HG03064 (cell line): ENCODE measurements at regions not wholly inside any gene's neighbourhood (a gene's known extent, or its start where the extent isn't known, plus 50 kb on each side); places are given as distances from the start of the nearest gene placed in this dataset.
"Not testable (repeated sequence)": the region's sequence is repeated elsewhere in the genome, so short reads cannot be mapped to it uniquely, and the experiment has no call there.

Experiments
- ATAC-seq: cut with Tn5 transposase; IDR thresholded peaks from one replicate; pipeline ENCODE4 v1.9.1; 2021; ENCODE audit warnings: low read depth; ENCODE audit not compliant: unreplicated experiment

DNA sequence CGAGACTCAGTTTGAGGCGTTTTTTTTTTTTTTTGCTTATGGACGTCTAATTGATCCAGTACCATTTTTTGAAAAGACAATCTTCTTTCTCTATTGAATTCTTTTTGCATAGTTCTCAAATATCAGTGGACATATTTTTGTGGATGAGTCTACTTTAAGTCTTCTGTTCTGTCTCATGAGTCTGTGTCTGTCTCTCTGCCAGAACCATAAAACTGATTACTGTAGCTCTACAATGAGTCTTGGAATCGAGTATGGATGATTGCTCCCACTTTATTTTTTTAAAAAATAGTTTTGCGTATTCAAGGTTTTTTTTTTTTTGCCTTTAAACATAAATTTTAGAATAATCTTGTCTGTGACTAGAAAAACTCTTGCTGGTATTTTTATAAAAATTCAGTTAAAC, 323.5 kb downstream of the ZNF326 start:
- ATAC-seq, result no peak

DNA sequence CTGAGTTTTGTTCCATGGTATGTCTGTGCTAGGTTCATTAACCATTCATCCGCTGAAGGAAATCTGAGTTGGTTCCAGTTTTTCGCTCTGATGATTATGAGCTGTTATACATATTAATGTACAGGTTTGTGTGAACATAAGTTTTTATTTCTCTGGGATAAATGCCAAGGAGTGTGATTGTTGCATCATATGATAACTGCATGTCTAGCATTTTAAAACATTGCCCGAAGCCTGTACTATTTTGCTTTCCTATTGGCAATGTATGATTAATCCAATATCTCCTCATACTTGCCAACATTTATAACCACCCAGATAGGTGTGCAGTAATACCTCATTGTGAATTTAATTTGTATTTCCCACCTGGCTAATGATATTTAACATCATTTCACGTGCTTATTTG, 322.7 kb downstream of the ZNF326 start:
- no peak for ATAC-seq

DNA sequence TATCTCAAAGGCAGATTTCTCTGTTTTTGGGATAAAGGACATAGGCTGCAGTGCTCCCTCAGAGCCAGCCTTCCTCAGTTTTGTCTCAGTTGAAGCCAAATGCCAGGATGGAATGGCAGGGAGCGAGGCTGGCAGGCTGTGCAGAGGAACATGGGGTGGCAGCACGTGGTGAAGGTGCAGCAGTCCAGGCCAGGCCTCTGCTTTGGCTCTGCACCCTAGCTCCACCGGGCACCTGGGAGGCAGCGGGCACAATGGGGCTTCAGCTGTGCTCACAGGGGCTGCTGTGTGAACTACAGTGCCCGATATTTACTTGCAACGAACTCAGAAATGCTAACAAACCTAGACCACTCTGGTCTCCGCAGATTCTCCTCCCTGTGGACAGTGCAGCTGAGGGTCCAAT, 319.6 kb downstream of the ZNF326 start:
- ATAC-seq, result no peak

DNA sequence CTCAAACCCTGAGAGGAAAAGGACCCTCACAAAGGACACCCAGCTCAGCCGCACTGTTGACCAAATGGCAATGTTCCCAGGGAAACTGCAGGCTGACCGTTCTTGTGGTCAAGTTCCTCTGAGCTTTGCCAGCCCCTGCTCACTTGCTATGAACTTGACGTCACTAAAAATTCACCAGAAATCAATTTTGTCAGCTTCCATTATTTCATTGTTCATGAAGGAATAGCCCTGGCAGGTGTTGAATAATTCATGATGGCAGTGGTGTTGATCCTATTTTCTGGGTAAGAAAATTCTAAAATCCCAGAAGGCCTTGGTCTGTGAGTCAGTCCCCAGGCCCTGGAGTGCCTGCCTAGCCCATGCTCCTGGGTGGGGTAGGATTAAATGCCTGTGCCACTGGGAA, 318.9 kb downstream of the ZNF326 start:
- ATAC-seq, result no peak

DNA sequence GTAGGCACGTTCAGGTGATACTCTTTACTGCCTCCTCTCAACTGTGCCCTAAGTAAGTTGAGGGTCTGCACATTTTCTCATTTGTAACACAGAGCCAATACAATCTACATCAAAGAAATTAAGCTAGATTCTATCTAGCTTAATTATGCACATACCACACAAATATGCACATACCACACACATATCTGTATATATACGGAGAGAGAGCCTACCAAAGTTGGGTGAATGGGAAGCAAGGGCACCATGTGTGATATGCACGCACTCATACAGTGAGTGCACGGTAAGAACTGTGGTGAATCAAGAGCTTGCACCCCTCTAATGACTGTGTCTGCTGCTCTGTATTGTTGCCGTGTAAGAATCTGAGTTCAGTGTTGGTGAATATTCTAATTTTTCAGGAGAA, 314.9 kb downstream of the ZNF326 start:
- ATAC-seq, result no peak

DNA sequence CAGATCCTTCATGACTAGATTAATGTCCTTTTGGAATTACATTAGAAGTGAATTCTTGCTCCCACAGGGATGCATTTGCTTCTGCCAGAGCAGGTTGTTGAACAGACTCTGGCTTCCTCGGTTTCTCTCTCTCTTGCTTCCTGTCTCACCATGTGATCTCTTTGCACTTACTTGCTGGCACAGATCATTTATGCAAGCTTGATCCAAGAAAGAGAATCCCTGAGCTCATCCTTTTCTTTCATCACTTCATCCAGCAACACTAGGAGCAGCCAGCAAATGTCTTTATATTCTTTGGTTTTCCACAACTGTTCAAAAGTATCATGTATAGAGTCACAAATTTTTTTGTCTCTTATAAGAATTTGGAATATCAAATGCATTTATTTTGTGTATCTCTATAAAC, 313.5 kb downstream of the ZNF326 start:
- ATAC-seq, result no peak

DNA sequence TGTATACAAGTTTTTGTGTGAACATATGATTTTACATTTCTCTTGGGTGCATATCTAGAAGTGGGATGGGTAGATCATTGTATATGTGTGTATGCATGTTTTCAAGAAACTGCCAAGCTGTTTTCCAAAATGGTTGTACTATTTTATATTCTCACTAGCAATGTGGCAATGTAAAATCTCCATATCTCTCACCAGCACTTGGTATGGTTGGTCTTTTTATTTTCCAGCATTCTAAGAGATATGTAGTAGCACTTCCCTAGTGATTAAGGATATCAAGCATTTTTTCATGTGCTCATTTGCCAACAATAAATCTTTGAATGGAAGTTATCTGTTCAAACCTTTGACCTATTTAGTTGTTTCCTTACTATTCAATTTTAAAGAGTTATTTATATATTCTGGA, 310.7 kb downstream of the ZNF326 start:
- ATAC-seq, result no peak

DNA sequence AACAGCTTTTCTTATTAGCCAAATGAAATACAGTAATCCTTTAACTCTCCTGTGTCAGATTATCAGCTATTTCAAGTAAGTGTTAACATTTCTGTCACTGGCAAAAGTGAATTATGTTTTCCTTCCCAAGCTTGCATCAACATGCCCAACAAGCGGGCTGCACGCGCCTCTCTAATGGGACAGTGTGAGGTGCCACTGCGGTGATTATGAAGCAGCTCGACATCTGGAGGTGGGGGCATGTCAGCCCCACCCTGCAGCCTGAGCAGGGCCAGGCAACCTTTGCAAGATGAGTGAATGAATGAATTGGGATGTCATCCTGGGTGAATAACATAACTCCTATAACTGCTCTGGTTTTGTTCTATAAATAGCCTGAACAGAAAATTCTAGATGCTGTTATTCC, 301.4 kb downstream of the ZNF326 start:
- no peak for ATAC-seq

DNA sequence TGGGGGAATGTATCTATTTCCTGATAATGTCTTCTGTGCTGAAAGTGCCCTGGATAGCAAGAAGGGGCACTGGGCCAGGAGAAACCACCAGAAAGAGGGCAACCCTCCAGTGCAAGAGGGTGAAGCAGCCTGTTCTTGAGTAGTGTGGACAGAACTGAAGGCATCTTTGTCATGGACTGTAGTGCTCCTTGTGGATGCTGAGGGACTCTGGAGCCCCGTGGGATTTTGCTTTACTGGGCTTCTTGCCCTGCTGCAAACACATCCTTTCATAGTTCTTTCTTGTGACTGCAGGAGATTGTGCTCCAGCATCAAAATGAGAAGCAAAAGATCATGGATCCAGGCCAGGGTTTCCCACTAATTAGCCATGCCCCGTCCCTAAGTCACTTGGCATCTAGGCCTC, 300.6 kb downstream of the ZNF326 start:
- no peak for ATAC-seq

DNA sequence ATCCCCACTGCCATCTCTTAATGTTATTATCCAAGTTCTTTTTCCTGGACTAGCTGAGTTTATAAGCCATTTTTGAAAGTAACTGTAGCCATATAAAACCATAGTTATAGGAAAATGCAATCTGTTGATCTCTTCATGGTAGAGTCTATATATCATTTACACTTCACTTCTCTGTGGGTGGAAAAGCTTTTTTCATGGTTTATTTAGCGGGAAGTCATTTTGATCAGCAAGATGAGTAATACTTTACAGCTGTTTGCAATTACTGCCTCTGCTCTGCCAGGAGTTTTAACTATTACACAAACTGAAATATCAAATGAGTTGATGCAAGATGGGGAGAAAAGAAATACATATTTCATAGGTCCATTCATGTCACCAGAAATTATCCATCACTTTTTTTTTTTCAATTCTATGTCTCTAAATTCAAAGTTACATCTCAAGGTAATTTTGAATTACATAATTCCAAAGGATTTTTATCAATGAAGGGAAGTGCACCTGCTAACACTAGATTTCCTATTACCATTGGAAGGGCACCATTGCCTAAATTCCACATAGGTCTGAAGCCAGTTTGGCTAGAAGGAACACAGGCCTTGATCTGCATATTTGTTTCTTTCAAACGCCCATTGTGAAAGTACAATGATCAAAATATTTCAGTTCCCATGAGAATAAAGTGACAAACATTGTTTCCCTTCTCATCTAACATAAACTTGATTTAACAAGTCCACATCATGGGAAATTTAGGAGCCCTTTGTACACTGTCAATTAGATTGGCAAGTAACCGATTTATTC, 296.7 kb downstream of the ZNF326 start:
- no peak for ATAC-seq

DNA sequence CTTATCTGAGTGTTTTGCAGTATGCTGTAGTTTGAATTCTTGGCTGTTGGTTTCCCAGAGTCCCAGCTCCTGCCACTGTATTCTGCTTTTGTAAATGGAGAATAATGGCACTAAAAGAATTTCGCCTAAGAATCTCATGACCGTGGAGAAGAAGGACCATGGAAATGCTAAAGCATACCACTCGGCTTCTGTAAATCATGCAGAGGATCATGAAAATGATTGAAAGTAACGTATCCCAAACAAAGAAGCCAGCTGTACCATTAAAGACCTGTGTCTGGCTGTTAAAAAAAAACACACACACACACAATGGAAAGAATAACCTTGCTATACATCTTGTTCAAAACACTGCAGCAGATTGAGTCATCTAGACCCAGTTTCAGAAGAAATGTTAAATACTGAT, 287.9 kb downstream of the ZNF326 start:
- ATAC-seq, result no peak

DNA sequence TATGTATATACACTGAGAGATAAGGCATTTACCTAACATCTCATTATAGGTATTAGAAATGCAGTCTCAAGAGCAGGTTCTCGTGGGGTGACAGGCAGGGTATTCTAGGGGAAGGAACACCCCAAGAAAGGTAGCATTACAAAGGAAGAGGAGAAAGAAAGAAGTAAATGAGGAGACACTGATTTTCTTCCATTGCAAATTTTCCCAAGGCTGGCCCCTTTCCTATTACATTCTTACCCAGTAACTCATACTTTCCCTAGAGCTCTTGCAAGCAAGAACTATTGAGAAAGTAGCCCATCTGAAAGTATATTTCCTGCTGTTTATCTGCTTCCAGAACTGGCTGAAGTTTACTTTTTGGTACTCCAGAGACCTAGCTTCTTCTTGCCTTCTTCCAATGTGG, 287.0 kb downstream of the ZNF326 start:
- ATAC-seq, result not testable (repeated sequence)

DNA sequence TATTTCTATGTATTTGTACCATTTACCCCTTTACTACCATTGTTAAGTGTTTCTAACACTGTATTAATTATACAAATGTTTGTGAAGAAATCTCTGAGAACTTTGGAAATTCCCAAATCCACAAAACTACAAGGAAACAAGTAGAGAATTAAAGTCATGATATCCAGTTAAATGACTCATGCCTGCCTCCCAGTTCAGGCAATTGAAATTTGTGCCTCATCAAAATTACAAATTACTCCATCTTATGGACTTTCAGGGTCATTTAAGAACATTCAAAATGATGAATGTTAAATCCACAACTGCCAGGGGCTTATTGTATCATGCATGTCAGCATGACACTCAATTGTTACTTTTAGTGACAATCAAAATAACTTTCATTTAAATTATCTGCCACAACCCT, 282.4 kb downstream of the ZNF326 start:
- no peak for ATAC-seq

DNA sequence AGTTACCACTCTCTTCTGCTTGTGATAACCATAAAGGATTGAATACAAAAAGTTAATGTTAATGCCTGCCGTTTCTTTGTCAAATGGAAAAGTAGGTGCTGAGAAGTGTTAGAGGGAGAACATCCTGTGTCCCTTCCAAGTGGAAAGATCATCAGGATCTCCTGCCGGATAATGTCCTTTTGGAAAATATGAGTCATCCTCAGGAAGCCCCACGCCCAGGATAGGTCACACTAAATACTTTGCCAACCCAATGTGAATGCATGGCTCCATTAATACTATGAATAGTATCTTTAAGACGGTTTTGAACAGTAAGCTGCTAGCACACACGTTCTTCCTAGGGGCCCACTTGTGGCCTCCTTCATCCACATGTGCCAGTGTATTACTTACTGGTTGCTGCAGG, 279.5 kb downstream of the ZNF326 start:
- no peak for ATAC-seq

DNA sequence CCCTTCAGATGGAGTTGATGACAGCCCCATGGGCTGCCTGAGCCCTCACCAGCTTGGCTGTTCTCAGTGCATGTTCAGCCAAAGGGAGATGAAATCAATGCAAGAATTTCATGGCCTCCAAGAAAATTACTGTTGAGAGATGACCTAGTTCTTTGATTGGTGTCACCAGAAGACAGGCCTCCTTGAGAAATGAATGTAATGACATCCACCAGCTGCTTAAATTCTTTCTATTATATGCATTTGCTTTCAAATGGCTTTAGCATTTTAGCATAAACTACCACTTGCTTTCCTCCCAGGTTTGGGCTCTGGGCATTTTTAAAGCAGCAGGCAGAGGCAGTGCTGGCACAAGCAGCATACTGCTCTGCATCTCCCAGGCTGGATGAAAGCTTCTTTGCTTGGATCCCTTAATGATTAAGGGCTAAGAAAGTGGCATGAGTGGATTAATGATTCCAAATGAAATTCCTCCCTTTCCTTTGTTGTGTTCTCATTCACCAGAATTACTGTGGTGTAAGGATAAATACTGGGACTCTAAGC, 278.4 kb downstream of the ZNF326 start:
- ATAC-seq, result no peak

DNA sequence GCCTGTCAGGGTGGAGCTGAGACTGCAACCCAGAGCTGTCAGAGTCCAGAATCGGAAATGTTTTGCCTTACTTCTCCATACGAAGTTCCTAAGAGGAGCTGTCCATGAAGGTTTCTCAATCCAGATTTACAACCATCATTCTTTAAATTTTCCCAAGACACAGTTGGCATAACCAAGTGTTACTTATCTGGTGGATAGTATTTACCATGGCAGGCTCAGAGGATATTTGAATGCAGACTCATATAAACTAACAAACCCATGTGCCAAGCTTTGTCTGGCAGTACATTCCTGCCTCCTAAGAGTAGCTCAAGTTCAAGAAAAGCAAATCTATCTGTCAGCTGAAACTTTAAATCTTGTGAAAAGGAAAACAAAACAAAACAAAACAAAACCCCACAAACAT, 267.9 kb downstream of the ZNF326 start:
- no peak for ATAC-seq

DNA sequence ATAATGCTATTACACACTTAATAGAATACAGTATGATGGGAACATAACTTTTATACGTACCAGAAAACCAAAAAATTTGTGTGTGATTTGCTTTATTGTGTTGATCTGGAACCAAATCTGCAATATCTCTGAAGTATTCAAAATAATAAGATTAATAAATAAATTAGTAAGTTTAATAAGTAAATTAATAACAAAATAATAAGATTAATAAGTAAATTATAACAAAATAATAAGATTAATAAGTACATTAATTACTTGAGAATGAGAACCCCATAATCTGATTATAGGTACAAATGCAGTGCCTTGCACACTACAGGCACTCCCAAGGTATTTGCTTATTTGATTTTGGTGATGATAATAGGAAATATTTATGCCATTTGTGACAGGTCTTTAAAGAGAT, 267.4 kb downstream of the ZNF326 start:
- no peak for ATAC-seq

DNA sequence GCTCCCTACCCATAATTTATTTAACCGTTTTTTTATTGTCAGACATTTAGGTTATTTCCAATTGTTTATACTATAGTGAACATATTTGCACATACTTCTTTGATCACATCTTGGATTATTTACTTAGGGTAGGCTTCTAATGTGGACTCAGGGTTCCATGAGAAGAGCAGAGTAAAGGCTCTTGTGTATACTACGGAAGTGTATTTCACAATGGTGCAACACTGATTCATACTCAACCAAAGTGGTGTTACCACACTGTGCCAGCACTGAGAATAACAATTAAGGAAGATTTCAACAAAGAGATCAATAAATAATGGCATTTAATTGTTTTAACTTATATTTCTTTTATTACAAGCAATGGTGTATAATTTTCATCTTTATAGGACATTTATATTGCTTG, 251.2 kb downstream of the ZNF326 start:
- ATAC-seq, result no peak

DNA sequence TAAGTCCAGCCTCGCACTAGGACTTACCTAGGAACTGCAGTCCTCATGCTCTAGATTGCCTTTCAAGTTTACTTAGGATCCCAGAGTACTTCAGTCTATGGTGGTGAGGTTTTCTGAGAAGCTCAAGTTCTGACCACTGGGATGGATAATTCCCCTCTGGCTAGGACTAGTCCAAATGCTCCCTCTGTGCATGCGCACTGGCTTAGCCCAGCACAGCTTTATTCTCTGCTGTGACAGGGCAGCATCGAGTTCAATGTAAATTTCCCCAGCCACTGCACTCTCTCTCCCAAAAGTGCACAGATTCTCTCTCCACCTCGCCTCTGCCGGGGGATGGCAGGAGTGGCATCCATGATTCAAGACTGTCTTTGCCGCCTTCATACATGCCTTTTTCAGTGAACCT, 241.6 kb downstream of the ZNF326 start:
- ATAC-seq, result no peak

DNA sequence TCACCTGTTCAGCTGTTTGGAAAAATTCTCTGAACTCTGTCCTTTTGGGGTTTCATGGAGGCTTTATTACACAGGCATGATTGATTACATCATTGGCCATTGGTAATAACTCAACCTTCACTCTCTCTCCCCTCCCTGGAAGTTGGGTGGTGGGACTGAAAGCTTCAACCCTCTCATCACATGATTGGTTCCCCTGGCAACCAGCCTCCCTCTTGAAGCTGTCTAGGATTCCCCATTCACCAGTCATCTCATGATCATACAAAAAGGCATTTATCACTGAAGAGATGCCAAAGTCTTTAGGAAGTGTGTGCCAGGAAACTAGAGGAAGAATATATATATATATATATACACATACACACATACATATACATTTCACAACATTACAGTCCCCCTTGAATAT, 228.5 kb downstream of the ZNF326 start:
- no peak for ATAC-seq

DNA sequence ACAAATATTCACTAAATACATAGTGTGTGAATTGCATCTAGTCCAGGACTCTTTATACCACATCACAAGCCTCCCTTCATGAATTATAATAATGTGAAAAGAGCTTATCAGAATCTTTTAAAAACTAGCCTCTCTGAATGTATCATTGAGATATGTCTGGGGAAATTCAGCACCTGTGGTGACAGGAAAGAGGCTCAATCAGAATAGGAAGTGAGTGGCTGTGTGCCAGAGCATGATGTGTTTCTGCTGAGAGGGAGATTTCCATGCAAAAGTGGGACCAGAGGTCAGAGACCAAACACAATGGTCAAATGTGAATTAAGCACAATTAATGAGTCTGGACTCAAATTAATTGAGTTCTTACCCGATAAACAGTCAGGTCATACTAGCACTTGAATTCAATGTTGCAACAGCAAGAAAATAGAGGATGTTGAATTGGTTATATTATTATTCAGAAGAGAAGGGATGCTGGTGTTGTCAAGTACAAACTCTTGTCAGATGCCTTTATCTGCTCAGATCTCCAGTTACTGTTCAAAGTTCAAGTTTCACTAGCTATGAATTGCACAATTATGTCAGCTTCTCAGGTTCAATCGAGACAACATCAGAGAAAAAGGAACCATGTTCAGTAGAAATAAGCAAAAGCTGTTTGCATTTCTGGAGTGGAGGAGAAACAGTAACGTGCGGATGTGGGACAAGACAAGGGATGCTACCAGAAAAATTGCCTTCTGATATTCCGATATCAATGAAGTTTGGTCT, 226.2 kb downstream of the ZNF326 start:
- no peak for ATAC-seq

DNA sequence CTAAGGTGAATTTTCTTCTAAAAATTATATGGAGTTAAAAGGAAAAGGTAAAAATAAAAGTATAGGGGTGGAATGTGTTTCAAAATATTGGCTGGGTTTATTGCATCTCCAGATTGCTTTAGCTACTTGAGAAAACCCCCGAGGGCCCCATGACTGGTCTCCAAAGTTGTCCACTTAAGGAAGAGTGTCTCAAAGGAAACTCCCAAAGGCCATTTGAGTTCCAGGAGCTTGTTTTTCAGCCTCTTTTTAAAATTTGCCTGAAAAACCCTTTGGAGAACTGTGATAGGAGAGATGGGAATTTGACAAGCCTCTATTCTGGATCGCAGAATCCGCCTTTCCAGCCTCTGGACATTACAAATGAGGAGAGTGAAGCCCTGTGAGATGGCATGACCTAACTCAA, 225.6 kb downstream of the ZNF326 start:
- no peak for ATAC-seq
